Sciatic nerve (tissue), 2 donors: ENCODE measurements at regions not wholly inside any gene's neighbourhood (a gene's known extent, or its start where the extent isn't known, plus 50 kb on each side); places are given as distances from the start of the nearest gene placed in this dataset.
A peak's percentile ranks its signal among the peaks of the same experiment; 100 is the strongest.
"Not testable (repeated sequence)": the region's sequence is repeated elsewhere in the genome, so short reads cannot be mapped to it uniquely, and the experiment has no call there.

ENCODE experiments used
- ATAC-seq: fragments of 200-7000 bp; cut with Tn5 transposase; one replicate; pipeline ENCODE4 v1.9.1; 2020; ENCODE audit warnings: mild to moderate bottlenecking, moderate library complexity
- DNase-seq: peaks from one replicate; pipeline ENCODE4 v3.0.0-alpha.2; 2020; ENCODE audit warnings: low spot score
- intact Hi-C: fragments of 100-400 bp; cut with DNase I; formaldehyde crosslinking; loops from one replicate; pipeline ENCODE4 v1.14.2; 2022
- donor health status: DM: no; HTN: no; CAD: no.
- donor health status: DM: no; HTN: no; CAD: no.

DNA sequence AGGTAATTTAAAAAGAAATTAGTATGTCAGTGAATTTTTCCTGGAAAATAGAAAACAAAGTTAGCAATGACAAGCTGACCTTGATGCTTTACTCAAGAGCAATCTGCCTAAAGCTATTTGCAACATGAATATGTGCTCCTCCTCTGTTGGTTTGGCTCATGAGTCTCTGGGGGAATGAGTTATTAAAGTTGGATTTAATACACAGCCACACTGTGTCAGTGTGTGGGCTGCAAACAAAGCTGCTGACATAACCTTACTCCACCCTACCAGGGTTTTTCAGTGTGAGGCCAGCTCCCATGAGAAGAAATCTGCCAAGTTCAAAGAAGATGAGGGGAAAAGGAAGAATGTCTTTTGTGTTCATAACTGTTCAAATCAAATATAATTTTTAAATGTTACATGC is 280.5 kb downstream of the TLL1 start:
- peak; percentile 65 for ATAC-seq
- intact Hi-C loops, result no loop called here

DNA sequence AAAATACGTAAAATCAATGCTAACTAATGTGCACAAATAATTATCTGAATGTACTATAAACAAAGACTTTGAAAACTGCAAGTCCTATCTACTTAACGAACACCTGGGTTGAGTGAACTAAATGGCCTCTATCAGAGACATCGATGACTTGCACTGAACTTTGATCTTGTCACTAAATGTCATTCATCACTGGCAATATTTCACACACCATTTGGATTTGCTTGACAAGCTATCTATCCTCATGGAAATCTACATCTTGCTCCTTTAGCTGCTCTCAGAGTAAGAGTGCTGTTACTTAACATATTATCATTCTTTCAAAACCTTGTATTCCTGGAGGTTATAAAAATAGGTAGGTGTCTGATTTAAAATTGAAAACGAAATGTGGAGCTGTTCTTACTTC is 289.3 kb downstream of the TLL1 start:
- no peak for ATAC-seq

More for the DNA sequence above, 280.5 kb downstream of the TLL1 start:
- DNase-seq, result no peak

GRCh38 chr4:166165829-166166420 is 292.9 kb downstream of the TLL1 start:
- intact Hi-C loops, result no loop called here
- DNase-seq (no peak), ATAC-seq (peak; percentile 76)

More for the DNA sequence above, 289.3 kb downstream of the TLL1 start:
- intact Hi-C loops, result no loop called here
- DNase-seq, result no peak

DNA sequence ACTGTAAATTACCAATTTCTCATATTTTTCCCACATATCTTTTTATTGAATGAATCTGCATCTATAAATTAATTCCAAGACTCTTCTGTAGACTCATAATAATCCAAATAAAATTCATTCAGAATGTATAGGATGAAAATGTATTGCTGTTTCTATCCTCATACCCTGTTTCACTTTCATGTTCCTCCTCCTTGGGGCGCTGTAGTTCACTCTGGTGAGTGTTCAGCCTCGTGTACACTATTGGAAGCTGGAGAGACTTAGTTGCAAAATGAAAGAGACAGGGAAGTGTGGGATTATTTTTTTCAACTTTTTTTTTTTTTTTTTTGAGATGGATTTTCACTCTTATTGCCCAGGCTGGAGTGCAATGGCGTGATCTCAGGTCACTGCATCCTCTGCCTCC is 296.1 kb downstream of the TLL1 start:
- intact Hi-C loops, result no loop called here
- ATAC-seq (no peak), DNase-seq (no peak)

DNA sequence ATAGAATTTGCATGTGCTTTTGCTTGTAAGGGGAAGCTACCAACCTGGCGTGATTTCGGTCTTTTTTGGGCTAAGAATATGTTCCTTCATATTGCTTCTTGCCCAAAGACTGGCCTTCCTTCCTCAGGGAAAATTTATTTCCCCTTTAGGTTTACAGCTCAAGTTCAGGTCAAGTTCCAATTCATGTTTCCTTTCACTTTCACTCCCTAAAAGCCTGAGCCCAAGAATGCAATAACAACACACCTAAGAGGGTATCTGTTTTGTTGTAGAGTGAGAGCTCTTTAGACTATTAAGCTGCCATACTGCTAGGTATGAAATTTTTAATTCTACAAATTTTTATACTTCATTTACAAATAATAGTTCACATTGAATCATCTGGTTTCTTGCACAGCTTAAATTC is 299.6 kb downstream of the TLL1 start:
- DNase-seq (no peak), ATAC-seq (no peak)
- intact Hi-C loops, result no loop called here

DNA sequence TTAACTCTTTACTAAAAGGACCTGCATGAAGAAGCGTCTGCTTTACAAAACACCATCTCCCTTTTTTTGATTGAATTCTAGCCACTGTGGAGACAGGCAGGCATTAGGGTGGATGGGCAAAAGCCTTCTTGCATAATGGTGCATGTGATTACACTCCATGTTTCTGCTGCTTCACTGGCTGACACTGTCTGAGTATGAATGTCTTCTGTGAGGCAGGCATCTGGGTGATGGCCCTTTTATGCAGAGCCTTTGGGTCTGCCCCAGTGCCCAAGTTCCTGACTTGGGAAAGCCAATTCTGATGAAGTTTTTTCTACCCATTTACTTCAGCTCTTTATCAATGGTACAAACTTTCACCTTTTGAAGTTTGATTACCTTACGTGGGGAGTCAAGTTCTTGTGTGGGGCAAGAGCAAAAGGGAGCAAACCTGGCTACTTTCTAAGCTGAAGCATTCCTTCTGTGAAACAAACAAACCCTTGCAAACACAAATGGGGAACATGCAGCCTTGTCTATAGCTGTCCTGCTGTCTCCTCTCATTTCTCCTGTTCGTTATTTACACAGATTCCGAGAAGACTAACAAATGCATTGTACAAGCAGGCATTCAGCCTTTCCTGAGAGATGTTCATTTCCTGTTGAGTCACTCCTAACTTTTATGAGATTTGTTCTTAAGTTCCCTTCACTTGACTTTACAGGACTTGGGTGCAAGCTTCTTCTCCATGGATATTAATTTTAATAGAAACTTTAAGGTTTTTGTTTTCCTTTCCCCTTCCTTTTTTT is 301.9 kb downstream of the TLL1 start:
- no peak for ATAC-seq
- no peak for DNase-seq
- intact Hi-C loops, result no loop called here

DNA sequence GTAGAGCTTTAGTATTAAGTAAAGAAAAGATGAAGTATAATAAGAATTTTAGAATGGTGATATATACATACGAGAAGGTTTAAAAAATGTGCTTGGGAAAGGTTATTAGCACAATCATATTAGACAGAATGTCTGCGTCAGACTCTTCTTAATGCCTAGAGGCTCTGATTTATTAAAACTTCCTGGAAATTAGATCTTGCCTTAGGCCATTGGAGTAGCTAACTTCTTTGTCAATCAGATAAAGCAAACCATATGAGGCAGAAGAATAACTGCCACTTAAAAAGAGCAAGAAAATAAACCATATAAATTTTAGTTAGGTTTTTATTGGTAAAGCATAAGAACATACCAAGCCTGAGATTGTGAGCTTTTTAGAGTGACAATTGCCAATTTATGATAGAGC is 309.1 kb downstream of the TLL1 start:
- intact Hi-C loops, result no loop called here
- no peak for ATAC-seq
- no peak for DNase-seq

DNA sequence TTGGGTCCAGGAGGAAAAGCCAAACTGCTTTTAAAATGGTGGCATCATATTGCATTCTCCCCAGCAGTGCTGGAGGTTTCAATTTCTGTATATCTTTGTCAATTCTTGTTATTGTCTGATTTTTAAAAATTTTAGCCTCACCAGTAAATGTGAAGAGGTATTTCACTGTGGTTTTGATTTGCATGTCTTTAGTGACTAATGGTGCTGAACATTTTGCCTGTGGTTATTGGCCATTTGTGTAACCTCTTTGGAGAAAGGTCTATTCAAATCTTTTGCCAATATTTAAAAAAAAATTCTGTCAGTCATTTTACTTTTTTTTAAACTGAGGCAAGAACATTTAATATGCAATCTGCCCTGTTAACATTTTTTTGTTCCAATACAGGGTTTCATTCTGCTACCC is 322.1 kb downstream of the TLL1 start:
- intact Hi-C loops, result no loop called here
- no peak for ATAC-seq
- no peak for DNase-seq

GRCh38 chr4:166197166-166197565 is 324.1 kb downstream of the TLL1 start:
- intact Hi-C loops, result no loop called here
- DNase-seq (no peak), ATAC-seq (no peak)

DNA sequence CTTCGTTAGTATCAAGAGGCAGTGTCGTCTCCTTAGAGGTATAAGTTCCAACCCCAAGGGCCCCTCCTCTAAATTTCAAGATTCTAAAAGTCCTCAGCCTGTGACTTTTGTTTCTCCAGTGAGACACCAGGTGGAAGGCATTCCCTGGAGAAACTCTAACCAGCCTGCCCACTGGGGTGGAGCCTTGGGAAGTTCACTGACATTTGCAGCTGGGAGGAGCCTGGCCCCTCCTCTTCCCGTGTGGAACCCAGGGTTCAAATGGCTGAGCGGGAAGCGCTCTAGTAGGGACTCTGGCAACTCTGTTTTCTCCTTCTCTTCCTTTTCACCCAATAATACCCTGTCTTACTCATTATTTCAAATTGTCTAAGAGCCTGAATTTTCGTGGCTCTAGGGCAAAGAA is 325.0 kb downstream of the TLL1 start:
- intact Hi-C loops, result no loop called here
- no peak for ATAC-seq
- DNase-seq, result no peak

DNA sequence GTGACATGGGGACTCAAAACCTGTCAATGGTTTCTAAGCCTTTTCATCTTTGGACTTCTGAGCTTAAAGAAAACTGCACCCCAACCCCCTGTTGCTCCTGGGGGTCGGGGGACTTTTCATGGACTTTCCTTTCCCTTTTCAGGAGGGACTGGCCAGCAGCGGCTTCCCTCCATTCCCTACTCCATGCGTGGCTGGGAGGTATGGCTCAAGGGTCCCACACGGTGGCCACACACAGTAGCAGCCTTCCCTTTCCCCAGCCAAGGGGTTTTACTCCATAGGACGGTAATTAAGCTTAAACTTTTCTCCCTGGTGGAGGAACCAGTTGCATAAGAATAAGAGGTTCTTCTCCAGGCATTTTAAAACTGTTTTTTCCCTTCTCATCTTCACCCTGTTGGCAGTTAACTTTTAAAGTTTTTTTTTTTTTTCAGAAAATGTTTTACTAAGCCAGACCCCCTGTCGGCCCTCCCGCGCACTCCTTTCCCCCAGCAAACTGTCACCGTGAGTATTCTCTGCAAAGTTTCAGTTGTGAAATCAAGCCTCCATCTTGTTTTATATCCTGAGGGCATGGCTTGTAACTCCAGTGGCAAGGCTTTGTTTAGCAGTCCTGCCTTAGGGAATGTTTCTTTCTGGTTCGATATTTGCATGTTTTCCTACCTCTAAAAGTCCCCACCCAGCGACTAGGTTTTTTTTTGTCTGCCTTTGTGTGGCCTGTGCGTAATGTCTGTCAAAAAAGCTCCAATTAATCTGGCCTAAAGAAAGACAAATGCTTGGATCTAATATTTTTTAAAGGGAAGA is 325.7 kb downstream of the TLL1 start:
- intact Hi-C loops, result no loop called here
- ATAC-seq (no peak), DNase-seq (no peak)

GRCh38 chr4:166202991-166203390 is 330.0 kb downstream of the TLL1 start:
- intact Hi-C loops, result no loop called here
- no peak for ATAC-seq
- DNase-seq, result no peak

GRCh38 chr4:166212326-166212725 is 339.3 kb downstream of the TLL1 start:
- intact Hi-C loops, DNase-seq, ATAC-seq: not testable (repeated sequence)

- intact Hi-C loops, result no loop called here
- DNase-seq (no peak), ATAC-seq (no peak)
These were observed 349.2 kb downstream of the TLL1 start for GRCh38 chr4:166222271-166222670.

- DNase-seq (no peak), ATAC-seq (peak; percentile 10)
- intact Hi-C loops, result no loop called here
These were observed 355.1 kb downstream of the TLL1 start for GRCh38 chr4:166228112-166228511.

- DNase-seq (no peak), ATAC-seq (no peak)
- intact Hi-C loops, result no loop called here
These were observed 356.8 kb downstream of the TLL1 start for GRCh38 chr4:166229799-166230198.

DNA sequence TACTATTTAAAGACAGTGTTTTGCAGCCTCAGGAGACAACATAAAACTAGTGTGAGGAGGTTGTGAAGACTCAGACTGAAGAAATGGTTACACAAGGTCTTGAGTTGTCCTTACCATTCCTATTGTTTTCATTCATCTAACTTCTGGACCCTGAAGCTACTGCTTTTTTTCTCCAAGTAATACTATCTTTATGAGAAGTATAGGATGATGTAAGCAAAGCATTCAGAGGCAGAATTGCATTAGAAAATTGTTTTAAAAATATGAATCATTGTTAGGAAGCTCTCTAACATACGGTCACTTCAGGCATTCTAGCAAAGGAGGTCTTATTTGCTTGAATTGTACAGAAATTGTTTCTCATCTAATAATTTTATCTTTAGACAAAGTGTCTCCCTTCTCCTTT is 357.8 kb downstream of the TLL1 start:
- ATAC-seq (no peak), DNase-seq (no peak)
- intact Hi-C loops, result no loop called here

GRCh38 chr4:166239354-166239753 is 366.3 kb downstream of the TLL1 start:
- intact Hi-C loops, result no loop called here
- ATAC-seq, result no peak

GRCh38 chr4:166252487-166253402 is 379.7 kb downstream of the TLL1 start:
- intact Hi-C loops, result no loop called here
- no peak for DNase-seq
- no peak for ATAC-seq

More at GRCh38 chr4:166239354-166239753, 366.3 kb downstream of the TLL1 start:
- DNase-seq, result no peak
